ENCODE measurements at regions not wholly inside any gene's neighbourhood (a gene's known extent, or its start where the extent isn't known, plus 50 kb on each side); places are given as distances from the start of the nearest gene placed in this dataset.
"Not testable (repeated sequence)": the region's sequence is repeated elsewhere in the genome, so short reads cannot be mapped to it uniquely, and the experiment has no call there.

DNA sequence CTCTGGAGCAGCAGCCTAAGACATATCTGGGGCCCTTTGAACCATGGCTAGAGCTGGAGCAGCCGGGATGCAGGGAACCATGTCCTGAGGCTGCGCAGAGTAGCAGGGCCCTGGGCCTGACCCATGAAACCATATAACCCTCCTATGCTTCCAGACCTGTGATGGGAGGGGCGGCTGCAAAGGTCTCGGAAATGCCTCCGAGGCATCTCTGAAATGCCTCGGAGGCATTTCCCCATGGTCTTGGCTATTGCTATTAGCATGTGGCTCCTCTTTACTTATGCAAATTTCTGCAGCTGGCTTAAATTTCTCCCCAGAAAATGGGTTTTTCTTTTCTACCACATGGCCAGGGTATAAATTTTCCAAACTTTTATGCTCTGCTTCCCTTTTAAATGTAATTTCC, 302.1 kb upstream of the NOTCH2NLA start:
- not testable (repeated sequence) for H3K27me3 Mint-ChIP-seq (ENCODE audit: unreplicated experiment); DNase-seq (ENCODE audit: extremely low spot score, unreplicated experiment); H3K4me1 Mint-ChIP-seq (ENCODE audit: unreplicated experiment); H3K4me3 Mint-ChIP-seq (ENCODE audit: unreplicated experiment); H3K36me3 Mint-ChIP-seq (ENCODE audit: unreplicated experiment); H3K27ac Mint-ChIP-seq (ENCODE audit: unreplicated experiment); H3K9me3 Mint-ChIP-seq (ENCODE audit: unreplicated experiment)

- H3K4me3 Mint-ChIP-seq (ENCODE audit: unreplicated experiment); H3K36me3 Mint-ChIP-seq (ENCODE audit: unreplicated experiment); H3K4me1 Mint-ChIP-seq (ENCODE audit: unreplicated experiment); DNase-seq (ENCODE audit: extremely low spot score, unreplicated experiment); H3K9me3 Mint-ChIP-seq (ENCODE audit: unreplicated experiment); H3K27ac Mint-ChIP-seq (ENCODE audit: unreplicated experiment); H3K27me3 Mint-ChIP-seq (ENCODE audit: unreplicated experiment): not testable (repeated sequence)
These were observed 294.0 kb upstream of the NOTCH2NLA start for GRCh38 chr1:146522812-146523211.

- H3K4me3 Mint-ChIP-seq (ENCODE audit: unreplicated experiment); H3K27me3 Mint-ChIP-seq (ENCODE audit: unreplicated experiment); DNase-seq (ENCODE audit: extremely low spot score, unreplicated experiment); H3K9me3 Mint-ChIP-seq (ENCODE audit: unreplicated experiment); H3K4me1 Mint-ChIP-seq (ENCODE audit: unreplicated experiment); H3K27ac Mint-ChIP-seq (ENCODE audit: unreplicated experiment); H3K36me3 Mint-ChIP-seq (ENCODE audit: unreplicated experiment): not testable (repeated sequence)
These were observed 293.5 kb upstream of the NOTCH2NLA start for GRCh38 chr1:146522345-146522744.

GRCh38 chr1:146521804-146522203, 293.0 kb upstream of the NOTCH2NLA start:
- H3K9me3 Mint-ChIP-seq (ENCODE audit: unreplicated experiment); H3K36me3 Mint-ChIP-seq (ENCODE audit: unreplicated experiment); H3K4me3 Mint-ChIP-seq (ENCODE audit: unreplicated experiment); DNase-seq (ENCODE audit: extremely low spot score, unreplicated experiment); H3K27ac Mint-ChIP-seq (ENCODE audit: unreplicated experiment); H3K4me1 Mint-ChIP-seq (ENCODE audit: unreplicated experiment); H3K27me3 Mint-ChIP-seq (ENCODE audit: unreplicated experiment): not testable (repeated sequence)

- H3K27me3 Mint-ChIP-seq (ENCODE audit: unreplicated experiment): not testable (repeated sequence)
These were observed 284.9 kb upstream of the NOTCH2NLA start for GRCh38 chr1:146513754-146514153.

GRCh38 chr1:146511047-146511777, 282.4 kb upstream of the NOTCH2NLA start:
- not testable (repeated sequence) for H3K27ac Mint-ChIP-seq (ENCODE audit: unreplicated experiment); H3K27me3 Mint-ChIP-seq (ENCODE audit: unreplicated experiment)

More at GRCh38 chr1:146513754-146514153, 284.9 kb upstream of the NOTCH2NLA start:
- H3K4me1 Mint-ChIP-seq (ENCODE audit: unreplicated experiment); H3K4me3 Mint-ChIP-seq (ENCODE audit: unreplicated experiment); DNase-seq (ENCODE audit: extremely low spot score, unreplicated experiment); H3K36me3 Mint-ChIP-seq (ENCODE audit: unreplicated experiment); H3K9me3 Mint-ChIP-seq (ENCODE audit: unreplicated experiment); H3K27ac Mint-ChIP-seq (ENCODE audit: unreplicated experiment): not testable (repeated sequence)

DNA sequence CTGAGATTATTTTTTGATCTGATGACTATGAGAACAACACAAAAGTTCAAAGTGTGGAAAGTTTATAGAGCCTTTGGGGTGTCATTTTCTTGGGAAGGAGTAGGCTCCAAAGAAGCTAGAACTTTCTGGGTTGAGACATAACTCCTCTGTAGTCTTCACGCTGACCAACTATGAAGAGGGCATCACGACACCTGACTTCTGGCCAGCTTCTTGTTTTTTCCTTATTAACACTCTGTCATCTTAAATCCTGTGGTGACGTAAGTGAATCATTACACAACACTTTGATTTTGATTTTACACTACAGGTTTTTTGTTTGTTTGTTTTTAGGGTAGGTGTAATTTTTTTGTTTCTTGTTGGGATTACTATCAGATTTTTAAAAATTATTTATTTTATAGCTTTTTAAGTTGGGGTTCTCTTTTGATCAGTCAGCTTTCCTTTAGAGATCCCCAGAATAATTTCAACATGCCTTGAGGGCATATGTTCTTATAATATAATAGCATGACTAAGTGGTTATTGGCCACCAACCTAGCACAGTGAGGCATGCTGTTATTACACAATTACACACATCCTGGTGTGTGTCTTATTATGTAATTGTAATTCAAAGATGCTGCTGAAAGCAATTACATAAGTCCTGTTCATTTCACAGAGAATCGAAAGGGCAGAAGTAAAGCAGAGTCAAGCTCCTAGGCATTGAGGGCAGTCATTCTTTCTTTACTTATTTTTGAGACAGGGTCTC, 281.6 kb upstream of the NOTCH2NLA start:
- not testable (repeated sequence) for H3K4me1 Mint-ChIP-seq (ENCODE audit: unreplicated experiment); DNase-seq (ENCODE audit: extremely low spot score, unreplicated experiment); H3K9me3 Mint-ChIP-seq (ENCODE audit: unreplicated experiment); H3K27me3 Mint-ChIP-seq (ENCODE audit: unreplicated experiment); H3K36me3 Mint-ChIP-seq (ENCODE audit: unreplicated experiment); H3K27ac Mint-ChIP-seq (ENCODE audit: unreplicated experiment); H3K4me3 Mint-ChIP-seq (ENCODE audit: unreplicated experiment)

More at GRCh38 chr1:146511047-146511777, 282.4 kb upstream of the NOTCH2NLA start:
- DNase-seq (ENCODE audit: extremely low spot score, unreplicated experiment); H3K4me1 Mint-ChIP-seq (ENCODE audit: unreplicated experiment); H3K4me3 Mint-ChIP-seq (ENCODE audit: unreplicated experiment); H3K9me3 Mint-ChIP-seq (ENCODE audit: unreplicated experiment); H3K36me3 Mint-ChIP-seq (ENCODE audit: unreplicated experiment): not testable (repeated sequence)

GRCh38 chr1:146504121-146504520, 275.3 kb upstream of the NOTCH2NLA start:
- H3K27ac Mint-ChIP-seq (ENCODE audit: unreplicated experiment); DNase-seq (ENCODE audit: extremely low spot score, unreplicated experiment); H3K36me3 Mint-ChIP-seq (ENCODE audit: unreplicated experiment); H3K27me3 Mint-ChIP-seq (ENCODE audit: unreplicated experiment); H3K4me1 Mint-ChIP-seq (ENCODE audit: unreplicated experiment); H3K4me3 Mint-ChIP-seq (ENCODE audit: unreplicated experiment); H3K9me3 Mint-ChIP-seq (ENCODE audit: unreplicated experiment): not testable (repeated sequence)

DNA sequence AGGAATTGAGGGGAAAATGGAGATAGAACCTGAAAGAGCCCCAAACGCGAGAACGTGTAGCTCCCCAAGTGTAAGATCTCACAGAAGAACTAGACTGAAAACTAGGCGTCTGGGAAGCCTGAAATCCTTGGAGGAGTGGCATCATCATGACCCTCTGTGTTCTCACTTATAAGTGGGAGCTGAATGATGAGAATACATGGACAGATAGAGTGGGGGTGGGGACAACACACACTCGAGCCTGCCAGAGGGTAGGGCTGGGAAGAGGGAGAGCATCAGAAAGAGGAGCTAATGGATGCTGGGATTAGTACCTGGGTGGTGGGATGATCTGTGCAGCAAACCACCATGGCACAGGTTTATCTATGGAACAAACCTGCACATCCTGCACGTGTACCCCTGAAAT, 258.7 kb upstream of the NOTCH2NLA start:
- H3K4me3 Mint-ChIP-seq (ENCODE audit: unreplicated experiment); H3K4me1 Mint-ChIP-seq (ENCODE audit: unreplicated experiment); H3K27me3 Mint-ChIP-seq (ENCODE audit: unreplicated experiment); H3K9me3 Mint-ChIP-seq (ENCODE audit: unreplicated experiment); H3K27ac Mint-ChIP-seq (ENCODE audit: unreplicated experiment); DNase-seq (ENCODE audit: extremely low spot score, unreplicated experiment); H3K36me3 Mint-ChIP-seq (ENCODE audit: unreplicated experiment): not testable (repeated sequence)

DNA sequence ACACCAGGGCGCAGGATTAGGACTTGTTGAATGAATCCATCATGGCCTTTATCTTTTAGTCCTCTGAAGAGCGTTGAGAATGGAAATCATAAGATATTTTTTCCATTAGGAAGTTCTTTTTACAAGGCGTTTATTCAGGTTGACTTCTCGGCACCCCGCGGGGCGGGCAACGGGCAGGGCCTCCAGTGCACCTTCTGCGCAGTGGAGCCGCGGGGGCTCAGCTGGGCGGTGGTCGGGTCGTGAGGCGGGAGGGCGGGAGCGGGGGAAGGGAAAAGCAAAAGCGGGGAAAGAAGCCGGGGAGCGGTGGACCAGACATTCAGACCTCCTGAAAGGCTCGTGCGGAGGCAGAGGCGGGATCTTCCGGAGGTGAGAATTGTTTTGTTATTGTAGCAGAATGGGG, 258.3 kb upstream of the NOTCH2NLA start:
- not testable (repeated sequence) for H3K27me3 Mint-ChIP-seq (ENCODE audit: unreplicated experiment); H3K4me1 Mint-ChIP-seq (ENCODE audit: unreplicated experiment); H3K36me3 Mint-ChIP-seq (ENCODE audit: unreplicated experiment); DNase-seq (ENCODE audit: extremely low spot score, unreplicated experiment); H3K4me3 Mint-ChIP-seq (ENCODE audit: unreplicated experiment); H3K27ac Mint-ChIP-seq (ENCODE audit: unreplicated experiment); H3K9me3 Mint-ChIP-seq (ENCODE audit: unreplicated experiment)

GRCh38 chr1:146486300-146487014, 257.6 kb upstream of the NOTCH2NLA start:
- not testable (repeated sequence) for H3K4me3 Mint-ChIP-seq (ENCODE audit: unreplicated experiment); H3K4me1 Mint-ChIP-seq (ENCODE audit: unreplicated experiment); H3K27me3 Mint-ChIP-seq (ENCODE audit: unreplicated experiment); DNase-seq (ENCODE audit: extremely low spot score, unreplicated experiment); H3K9me3 Mint-ChIP-seq (ENCODE audit: unreplicated experiment); H3K36me3 Mint-ChIP-seq (ENCODE audit: unreplicated experiment); H3K27ac Mint-ChIP-seq (ENCODE audit: unreplicated experiment)

DNA sequence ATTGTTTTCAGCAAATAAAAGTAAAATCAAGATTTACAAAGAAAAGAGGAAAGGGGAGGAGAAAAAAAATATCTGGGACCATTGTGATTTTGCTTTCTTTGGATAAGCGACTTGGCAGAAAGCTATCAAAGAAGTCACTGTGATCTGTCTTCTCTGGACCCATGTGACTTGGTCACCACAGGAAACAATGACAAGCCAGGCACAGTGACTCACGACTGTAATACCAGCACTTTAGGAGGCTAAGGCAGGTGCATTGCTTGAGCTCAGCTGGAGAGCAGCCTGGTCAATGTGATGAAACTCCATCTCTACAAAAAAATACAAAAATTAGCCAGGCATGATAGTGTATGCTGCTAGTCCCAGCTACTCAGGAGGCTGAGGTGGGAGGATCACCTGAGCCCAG, 255.4 kb upstream of the NOTCH2NLA start:
- not testable (repeated sequence) for DNase-seq (ENCODE audit: extremely low spot score, unreplicated experiment); H3K27ac Mint-ChIP-seq (ENCODE audit: unreplicated experiment); H3K4me1 Mint-ChIP-seq (ENCODE audit: unreplicated experiment); H3K4me3 Mint-ChIP-seq (ENCODE audit: unreplicated experiment); H3K9me3 Mint-ChIP-seq (ENCODE audit: unreplicated experiment); H3K36me3 Mint-ChIP-seq (ENCODE audit: unreplicated experiment); H3K27me3 Mint-ChIP-seq (ENCODE audit: unreplicated experiment)

Data from osteocyte (in vitro differentiated cells).